KMS-11 (cell line): ENCODE measurements at regions not wholly inside any gene's neighbourhood (a gene's known extent, or its start where the extent isn't known, plus 50 kb on each side); places are given as distances from the start of the nearest gene placed in this dataset.

Source experiments
- H2AFZ ChIP-seq: fragments of 200-600 bp; sonication (generic); 2 replicates; pipeline ENCODE4 v1.6.1; 2016; ENCODE audit warnings: antibody characterized with exemption, mixed run types, low read depth
- H3K27ac ChIP-seq: fragments of 200-600 bp; sonication (generic); 2 replicates; pipeline ENCODE4 v1.6.1; 2016; ENCODE audit warnings: mild to moderate bottlenecking, mixed run types
- H3K27me3 ChIP-seq: fragments of 200-600 bp; sonication (generic); 2 replicates; pipeline ENCODE4 v1.6.1; 2017; ENCODE audit warnings: mild to moderate bottlenecking, low read depth, mixed run types, moderate library complexity; ENCODE audit not compliant: insufficient read depth
- H3K36me3 ChIP-seq: fragments of 200-600 bp; sonication (generic); 2 replicates; pipeline ENCODE4 v1.6.1; 2017; ENCODE audit warnings: mild to moderate bottlenecking, mixed run types; ENCODE audit not compliant: insufficient read depth
- H3K4me1 ChIP-seq: fragments of 200-600 bp; sonication (generic); 2 replicates; pipeline ENCODE4 v1.6.1; 2016; ENCODE audit warnings: mild to moderate bottlenecking, low read depth, mixed run types; ENCODE audit not compliant: poor library complexity, severe bottlenecking
- H3K4me2 ChIP-seq: fragments of 200-600 bp; sonication (generic); 2 replicates; pipeline ENCODE4 v1.7.0; 2016; ENCODE audit warnings: mild to moderate bottlenecking, mixed run types
- H3K4me3 ChIP-seq: fragments of 200-600 bp; sonication (generic); IDR thresholded peaks from 2 replicates; pipeline ENCODE4 v1.6.1; 2017; ENCODE audit warnings: low read depth, low read length, mixed read lengths; ENCODE audit not compliant: insufficient read depth
- H3K79me2 ChIP-seq: fragments of 200-600 bp; sonication (generic); 2 replicates; pipeline ENCODE4 v1.6.1; 2016; ENCODE audit warnings: low read depth, mixed run types; ENCODE audit not compliant: insufficient read depth
- H3K9ac ChIP-seq: fragments of 200-600 bp; sonication (generic); 2 replicates; pipeline ENCODE4 v1.6.1; 2016; ENCODE audit warnings: mild to moderate bottlenecking, mixed run types
- H4K20me1 ChIP-seq: fragments of 200-600 bp; sonication (generic); 2 replicates; pipeline ENCODE4 v1.6.1; 2016; ENCODE audit warnings: mild to moderate bottlenecking, mixed run types; ENCODE audit not compliant: insufficient read depth
- CTCF ChIP-seq: fragments of 200-600 bp; sonication (generic); conservative IDR thresholded peaks from 2 replicates; pipeline ENCODE4 v1.6.1; 2017; ENCODE audit warnings: low read depth, mild to moderate bottlenecking, antibody characterized with exemption, low read length, moderate library complexity, mixed read lengths

GRCh38 chr13:78897200-78897599, 238.2 kb upstream of the OBI1 start:
- H3K27me3 ChIP-seq = no peaks in the 10 kb centered on the region
- H3K27ac ChIP-seq = no peak overlapping the region
- H3K9ac ChIP-seq = no peak overlapping the region
- no peak overlapping the region for H3K4me3 ChIP-seq
- no peak for TF ChIP-seq CTCF
- no peaks in the 10 kb centered on the region for H3K79me2 ChIP-seq
- no peaks in the 10 kb centered on the region for H3K4me1 ChIP-seq
- no peak overlapping the region for H3K4me2 ChIP-seq
- H3K36me3 ChIP-seq = no peaks in the 10 kb centered on the region
- no peaks in the 10 kb centered on the region for H4K20me1 ChIP-seq
- no peak overlapping the region for H2AFZ ChIP-seq

GRCh38 chr13:78884571-78884970, 225.6 kb upstream of the OBI1 start:
- Histone ChIP-seq H3K27me3 (no peaks in the 10 kb centered on the region), H4K20me1 (no peaks in the 10 kb centered on the region), H3K9ac (no peak overlapping the region), H3K79me2 (no peaks in the 10 kb centered on the region), H3K27ac (no peak overlapping the region), H3K4me2 (no peak overlapping the region), H3K36me3 (no peaks in the 10 kb centered on the region), H2AFZ (no peak overlapping the region), H3K4me3 (no peak overlapping the region), H3K4me1 (no peaks in the 10 kb centered on the region)
- no peak for TF ChIP-seq CTCF

- no peak for TF ChIP-seq CTCF
- Histone ChIP-seq H3K27me3 (no peaks in the 10 kb centered on the region), H3K4me2 (no peak overlapping the region), H4K20me1 (no peaks in the 10 kb centered on the region), H3K9ac (no peak overlapping the region), H3K4me3 (no peak overlapping the region), H3K4me1 (no peaks in the 10 kb centered on the region), H3K79me2 (no peaks in the 10 kb centered on the region), H3K27ac (no peak overlapping the region), H2AFZ (no peak overlapping the region), H3K36me3 (no peaks in the 10 kb centered on the region)
These were observed 222.8 kb upstream of the OBI1 start for GRCh38 chr13:78881751-78882150.

- no peak for TF ChIP-seq CTCF
- Histone ChIP-seq H3K27ac (no peak overlapping the region), H3K79me2 (no peaks in the 10 kb centered on the region), H3K9ac (no peak overlapping the region), H3K36me3 (no peaks in the 10 kb centered on the region), H3K27me3 (no peaks in the 10 kb centered on the region), H2AFZ (no peak overlapping the region), H3K4me3 (no peak overlapping the region), H3K4me1 (no peaks in the 10 kb centered on the region), H3K4me2 (no peak overlapping the region), H4K20me1 (no peaks in the 10 kb centered on the region)
These were observed 222.1 kb upstream of the OBI1 start for GRCh38 chr13:78881054-78881453.
